ENCODE measurements at regions not wholly inside any gene's neighbourhood (a gene's known extent, or its start where the extent isn't known, plus 50 kb on each side); places are given as distances from the start of the nearest gene placed in this dataset.

GRCh38 chr9:78782858-78783257 is 485.9 kb downstream of the PSAT1 start:
- Histone ChIP-seq H3K4me1 (no peaks in the 10 kb centered on the region), H3K27ac (no peak overlapping the region), H3K36me3 (ENCODE audit: control insufficient read depth, insufficient read depth, low read length) (no peaks in the 10 kb centered on the region), H3K9me3 (ENCODE audit: control insufficient read depth, low read length) (no peaks in the 10 kb centered on the region), H3K9ac (no peak overlapping the region), H3K27me3 (ENCODE audit: control insufficient read depth, insufficient read depth, low read length) (no peaks in the 10 kb centered on the region), H3K4me2 (ENCODE audit: low read length) (no peak overlapping the region), H2AFZ (no peak overlapping the region), H3K4me3 (ENCODE audit: low read depth, low read length) (no peak overlapping the region), H3K79me2 (no peaks in the 10 kb centered on the region)
- TF ChIP-seq CTCF (IDR thresholded peaks at IDR 0.05), result no peak

- Histone ChIP-seq H3K27ac (no peak overlapping the region), H2AFZ (no peak overlapping the region), H3K9ac (no peak overlapping the region), H3K9me3 (ENCODE audit: control insufficient read depth, low read length) (no peaks in the 10 kb centered on the region), H3K27me3 (ENCODE audit: control insufficient read depth, insufficient read depth, low read length) (no peaks in the 10 kb centered on the region), H3K4me1 (no peaks in the 10 kb centered on the region), H3K36me3 (ENCODE audit: control insufficient read depth, insufficient read depth, low read length) (no peaks in the 10 kb centered on the region), H3K79me2 (no peaks in the 10 kb centered on the region), H3K4me3 (ENCODE audit: low read depth, low read length) (no peak overlapping the region), H3K4me2 (ENCODE audit: low read length) (no peak overlapping the region)
- TF ChIP-seq CTCF (IDR thresholded peaks at IDR 0.05), result no peak
Observed at GRCh38 chr9:78783743-78784142, 486.8 kb downstream of the PSAT1 start.

- Histone ChIP-seq H3K4me1 (no peaks in the 10 kb centered on the region), H3K9ac (no peak overlapping the region), H3K27ac (no peak overlapping the region), H3K4me2 (ENCODE audit: low read length) (no peak overlapping the region), H3K9me3 (ENCODE audit: control insufficient read depth, low read length) (no peaks in the 10 kb centered on the region), H3K79me2 (no peaks in the 10 kb centered on the region), H2AFZ (no peak overlapping the region), H3K4me3 (ENCODE audit: low read depth, low read length) (no peak overlapping the region), H3K27me3 (ENCODE audit: control insufficient read depth, insufficient read depth, low read length) (no peaks in the 10 kb centered on the region), H3K36me3 (ENCODE audit: control insufficient read depth, insufficient read depth, low read length) (no peaks in the 10 kb centered on the region)
- TF ChIP-seq CTCF (IDR thresholded peaks at IDR 0.05), result no peak
Observed at GRCh38 chr9:78786794-78787193, 489.9 kb downstream of the PSAT1 start.

- no peak for TF ChIP-seq CTCF (IDR thresholded peaks at IDR 0.05)
- Histone ChIP-seq H3K9me3 (ENCODE audit: control insufficient read depth, low read length) (no peaks in the 10 kb centered on the region), H2AFZ (no peak overlapping the region), H3K4me1 (no peaks in the 10 kb centered on the region), H3K27ac (no peak overlapping the region), H3K4me3 (ENCODE audit: low read depth, low read length) (no peak overlapping the region), H3K4me2 (ENCODE audit: low read length) (no peak overlapping the region), H3K9ac (no peak overlapping the region), H3K27me3 (ENCODE audit: control insufficient read depth, insufficient read depth, low read length) (no peaks in the 10 kb centered on the region), H3K36me3 (ENCODE audit: control insufficient read depth, insufficient read depth, low read length) (no peaks in the 10 kb centered on the region), H3K79me2 (no peaks in the 10 kb centered on the region)
Observed at GRCh38 chr9:78788101-78788500, 491.2 kb downstream of the PSAT1 start.

GRCh38 chr9:78791779-78792178 is 494.9 kb downstream of the PSAT1 start:
- no peak for TF ChIP-seq CTCF (IDR thresholded peaks at IDR 0.05)
- Histone ChIP-seq H3K4me3 (ENCODE audit: low read depth, low read length) (no peak overlapping the region), H3K36me3 (ENCODE audit: control insufficient read depth, insufficient read depth, low read length) (no peaks in the 10 kb centered on the region)

More at GRCh38 chr9:78791779-78792178, 494.9 kb downstream of the PSAT1 start:
- no peak overlapping the region for H2AFZ ChIP-seq
- H3K79me2 ChIP-seq, result no peaks in the 10 kb centered on the region
- H3K4me1 ChIP-seq, result no peaks in the 10 kb centered on the region
- H3K27me3 ChIP-seq (ENCODE audit: control insufficient read depth, insufficient read depth, low read length), result no peaks in the 10 kb centered on the region
- H3K27ac ChIP-seq, result no peak overlapping the region
- H3K4me2 ChIP-seq (ENCODE audit: low read length), result no peak overlapping the region
- no peaks in the 10 kb centered on the region for H3K9me3 ChIP-seq (ENCODE audit: control insufficient read depth, low read length)
- no peak overlapping the region for H3K9ac ChIP-seq
